ENCODE measurements at regions not wholly inside any gene's neighbourhood (a gene's known extent, or its start where the extent isn't known, plus 50 kb on each side); places are given as distances from the start of the nearest gene placed in this dataset.

DNA sequence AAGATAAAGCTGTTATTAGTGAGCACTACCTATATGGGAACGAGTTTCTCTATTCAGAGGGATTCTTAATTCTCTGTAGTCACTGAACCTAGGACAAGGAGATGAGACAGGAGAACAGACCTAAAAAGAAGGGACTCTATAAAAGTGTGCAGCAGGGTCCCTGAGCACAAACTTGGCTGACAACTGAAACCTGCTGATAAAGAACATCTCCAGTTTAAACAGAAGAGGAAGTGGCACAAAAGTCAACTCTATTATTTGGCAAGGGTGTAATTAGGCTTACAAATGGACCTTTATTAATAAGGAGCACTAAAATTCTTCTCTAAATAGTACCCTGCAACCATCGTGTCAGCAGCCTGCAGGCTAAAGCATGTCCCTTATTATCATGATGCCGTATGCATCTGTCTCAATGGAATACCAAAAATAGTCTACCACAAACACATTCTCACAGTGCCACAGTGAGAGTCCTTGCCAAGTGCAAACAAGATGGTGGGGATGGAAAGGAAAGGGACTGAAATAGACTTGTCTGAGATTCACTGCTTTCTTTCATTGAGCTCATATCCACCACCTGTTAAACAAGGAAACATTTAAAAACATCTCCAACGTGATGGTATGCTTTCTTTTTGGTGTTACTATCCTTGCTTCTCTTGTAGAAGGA, 260.2 kb downstream of the INSIG2 start:
- H3K36me3 ChIP-seq (ENCODE audit: control insufficient read depth, insufficient read depth, low read length) = no peaks in the 10 kb centered on the region
- H3K4me2 ChIP-seq (ENCODE audit: low read length) = no peak overlapping the region
- H2AFZ ChIP-seq = peak overlapping the region; percentile 17
- no peak overlapping the region for H3K9ac ChIP-seq
- TF ChIP-seq, protein P1, sequence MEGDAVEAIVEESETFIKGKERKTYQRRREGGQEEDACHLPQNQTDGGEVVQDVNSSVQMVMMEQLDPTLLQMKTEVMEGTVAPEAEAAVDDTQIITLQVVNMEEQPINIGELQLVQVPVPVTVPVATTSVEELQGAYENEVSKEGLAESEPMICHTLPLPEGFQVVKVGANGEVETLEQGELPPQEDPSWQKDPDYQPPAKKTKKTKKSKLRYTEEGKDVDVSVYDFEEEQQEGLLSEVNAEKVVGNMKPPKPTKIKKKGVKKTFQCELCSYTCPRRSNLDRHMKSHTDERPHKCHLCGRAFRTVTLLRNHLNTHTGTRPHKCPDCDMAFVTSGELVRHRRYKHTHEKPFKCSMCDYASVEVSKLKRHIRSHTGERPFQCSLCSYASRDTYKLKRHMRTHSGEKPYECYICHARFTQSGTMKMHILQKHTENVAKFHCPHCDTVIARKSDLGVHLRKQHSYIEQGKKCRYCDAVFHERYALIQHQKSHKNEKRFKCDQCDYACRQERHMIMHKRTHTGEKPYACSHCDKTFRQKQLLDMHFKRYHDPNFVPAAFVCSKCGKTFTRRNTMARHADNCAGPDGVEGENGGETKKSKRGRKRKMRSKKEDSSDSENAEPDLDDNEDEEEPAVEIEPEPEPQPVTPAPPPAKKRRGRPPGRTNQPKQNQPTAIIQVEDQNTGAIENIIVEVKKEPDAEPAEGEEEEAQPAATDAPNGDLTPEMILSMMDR (IDR thresholded peaks at IDR 0.05) = no peak
- H3K9me3 ChIP-seq (ENCODE audit: control insufficient read depth, low read length) = peaks cover 4% of the 10 kb centered on the region
- no peak overlapping the region for H3K4me3 ChIP-seq (ENCODE audit: low read depth, low read length)
- no peak overlapping the region for H3K27ac ChIP-seq
- no peaks in the 10 kb centered on the region for H3K4me1 ChIP-seq
- no peaks in the 10 kb centered on the region for H3K79me2 ChIP-seq
- H3K27me3 ChIP-seq (ENCODE audit: control insufficient read depth, insufficient read depth, low read length) = no peaks in the 10 kb centered on the region

DNA sequence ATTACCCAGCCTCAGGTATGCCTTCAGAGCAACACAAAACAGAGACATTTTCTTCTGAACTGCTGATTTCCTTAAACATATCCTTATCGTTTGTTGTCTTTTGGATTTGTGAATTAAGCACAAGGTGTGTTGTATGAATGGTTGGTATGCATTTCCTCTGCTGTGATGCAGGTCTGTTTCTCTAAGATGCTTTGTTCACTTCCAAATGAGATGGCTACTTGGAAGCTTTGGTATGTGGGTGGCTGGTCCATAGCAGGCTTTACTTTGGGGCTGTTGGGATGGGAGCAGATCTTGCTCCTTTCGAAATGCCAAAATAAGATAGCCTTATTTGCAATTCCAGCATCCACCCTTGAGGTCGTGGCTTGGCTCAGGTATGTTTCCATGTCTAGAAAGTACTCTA, 257.2 kb downstream of the INSIG2 start:
- Histone ChIP-seq H3K36me3 (ENCODE audit: control insufficient read depth, insufficient read depth, low read length) (no peaks in the 10 kb centered on the region), H3K9me3 (ENCODE audit: control insufficient read depth, low read length) (peaks cover 4% of the 10 kb centered on the region), H2AFZ (no peak overlapping the region), H3K79me2 (no peaks in the 10 kb centered on the region), H3K4me2 (ENCODE audit: low read length) (no peak overlapping the region), H3K4me1 (no peaks in the 10 kb centered on the region), H3K27ac (no peak overlapping the region), H3K27me3 (ENCODE audit: control insufficient read depth, insufficient read depth, low read length) (no peaks in the 10 kb centered on the region), H3K4me3 (ENCODE audit: low read depth, low read length) (no peak overlapping the region), H3K9ac (no peak overlapping the region)
- TF ChIP-seq, protein P1 (IDR thresholded peaks at IDR 0.05) = no peak

DNA sequence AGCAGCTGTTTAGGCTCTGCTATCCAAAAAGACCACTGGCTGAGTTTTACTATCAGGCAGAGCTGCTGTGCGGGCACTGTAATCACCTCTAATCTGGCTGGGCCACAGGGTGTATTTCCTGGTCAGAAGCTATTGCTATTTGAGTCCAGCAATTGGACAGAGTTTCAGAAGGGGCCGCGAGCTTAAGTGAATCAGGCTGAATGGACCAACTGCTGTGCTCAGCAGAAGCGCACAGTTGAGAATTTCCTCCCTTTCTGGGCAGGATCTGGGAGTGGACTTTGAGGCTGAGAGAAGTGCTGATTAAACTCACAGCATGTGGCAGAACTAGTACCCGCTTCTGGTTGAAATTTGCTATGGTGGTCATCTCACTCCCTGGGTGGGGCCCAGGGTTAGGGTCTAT, 251.8 kb downstream of the INSIG2 start:
- no peak overlapping the region for H3K27ac ChIP-seq
- no peak overlapping the region for H3K4me3 ChIP-seq (ENCODE audit: low read depth, low read length)
- no peaks in the 10 kb centered on the region for H3K79me2 ChIP-seq
- no peak overlapping the region for H2AFZ ChIP-seq
- no peaks in the 10 kb centered on the region for H3K36me3 ChIP-seq (ENCODE audit: control insufficient read depth, insufficient read depth, low read length)
- no peaks in the 10 kb centered on the region for H3K27me3 ChIP-seq (ENCODE audit: control insufficient read depth, insufficient read depth, low read length)
- no peaks in the 10 kb centered on the region for H3K4me1 ChIP-seq
- TF ChIP-seq, protein P1 (IDR thresholded peaks at IDR 0.05) = no peak
- H3K9ac ChIP-seq = no peak overlapping the region
- no peaks in the 10 kb centered on the region for H3K9me3 ChIP-seq (ENCODE audit: control insufficient read depth, low read length)
- no peak overlapping the region for H3K4me2 ChIP-seq (ENCODE audit: low read length)

DNA sequence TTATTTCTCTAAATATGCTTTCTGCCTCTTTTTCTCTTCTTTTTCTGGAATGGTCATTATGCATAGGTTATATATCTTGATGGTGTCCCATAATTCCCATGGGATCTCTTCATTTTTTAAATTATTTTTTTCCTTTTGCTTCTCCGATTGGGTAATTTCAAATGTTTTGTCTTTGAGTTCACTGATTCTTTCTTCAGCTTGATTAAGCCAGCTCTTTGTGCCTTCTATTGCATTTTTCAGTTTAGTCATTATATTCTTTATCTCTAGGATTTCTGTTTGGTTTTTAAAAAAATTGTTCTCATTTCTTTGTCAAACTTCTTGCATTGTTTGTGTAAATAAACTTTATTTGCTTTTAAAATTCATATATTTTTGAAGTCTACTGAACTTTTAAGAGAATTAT, 251.1 kb downstream of the INSIG2 start:
- H3K27ac ChIP-seq = no peak overlapping the region
- no peaks in the 10 kb centered on the region for H3K9me3 ChIP-seq (ENCODE audit: control insufficient read depth, low read length)
- no peaks in the 10 kb centered on the region for H3K4me1 ChIP-seq
- H3K4me3 ChIP-seq (ENCODE audit: low read depth, low read length) = no peak overlapping the region
- no peaks in the 10 kb centered on the region for H3K27me3 ChIP-seq (ENCODE audit: control insufficient read depth, insufficient read depth, low read length)
- no peak overlapping the region for H2AFZ ChIP-seq
- no peak overlapping the region for H3K4me2 ChIP-seq (ENCODE audit: low read length)
- H3K9ac ChIP-seq = no peak overlapping the region
- no peaks in the 10 kb centered on the region for H3K79me2 ChIP-seq
- H3K36me3 ChIP-seq (ENCODE audit: control insufficient read depth, insufficient read depth, low read length) = no peaks in the 10 kb centered on the region
- TF ChIP-seq, protein P1 (IDR thresholded peaks at IDR 0.05) = no peak

DNA sequence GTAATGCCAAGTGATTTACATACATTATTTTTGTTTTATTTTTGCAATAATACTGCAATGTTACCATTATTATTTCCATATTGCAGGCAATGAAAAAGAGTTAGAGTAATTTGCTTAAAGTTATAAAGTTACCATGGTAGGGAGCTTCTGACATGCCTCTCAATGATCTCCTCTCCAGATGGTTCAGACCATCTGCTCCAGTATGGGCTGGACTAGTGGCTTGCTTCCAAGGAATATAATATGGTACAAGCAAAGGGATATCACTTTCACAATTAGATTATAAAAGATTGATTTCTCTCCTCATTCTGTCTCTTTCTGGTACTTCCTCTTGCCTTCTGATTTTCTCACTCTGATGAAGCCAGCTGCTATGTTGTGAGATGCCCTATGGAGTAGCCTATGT, 245.4 kb downstream of the INSIG2 start:
- no peaks in the 10 kb centered on the region for H3K4me1 ChIP-seq
- no peak overlapping the region for H3K4me2 ChIP-seq (ENCODE audit: low read length)
- H3K4me3 ChIP-seq (ENCODE audit: low read depth, low read length) = no peak overlapping the region
- no peaks in the 10 kb centered on the region for H3K36me3 ChIP-seq (ENCODE audit: control insufficient read depth, insufficient read depth, low read length)
- H2AFZ ChIP-seq = no peak overlapping the region
- TF ChIP-seq, protein P1 (IDR thresholded peaks at IDR 0.05) = no peak
- no peaks in the 10 kb centered on the region for H3K79me2 ChIP-seq
- no peak overlapping the region for H3K27ac ChIP-seq
- no peaks in the 10 kb centered on the region for H3K9me3 ChIP-seq (ENCODE audit: control insufficient read depth, low read length)
- H3K9ac ChIP-seq = no peak overlapping the region
- H3K27me3 ChIP-seq (ENCODE audit: control insufficient read depth, insufficient read depth, low read length) = no peaks in the 10 kb centered on the region

All from parathyroid adenoma (tissue), 2 donors.